Cardiac muscle cell (in vitro differentiated cells and primary cell): ENCODE measurements at regions not wholly inside any gene's neighbourhood (a gene's known extent, or its start where the extent isn't known, plus 50 kb on each side); places are given as distances from the start of the nearest gene placed in this dataset.
A peak's percentile ranks its signal among the peaks of the same experiment; 100 is the strongest.

Experiments
- DNase-seq, 2 donors: peaks; one replicate each; pipeline versions ENCODE4 v3.0.0 to v3.0.0-alpha.2; 2010 to 2017; ENCODE audit warnings: low read depth in 1 of 2, low spot score in 1 of 2
- H3K27ac ChIP-seq: fragments of 200-600 bp; sonication (generic); 2 replicates; pipeline ENCODE4 v1.5.1; 2016
- H3K27me3 ChIP-seq: fragments of 200-600 bp; sonication (generic); 2 replicates; pipeline ENCODE4 v1.6.0; 2016; ENCODE audit warnings: control low read depth
- H3K36me3 ChIP-seq: fragments of 200-600 bp; sonication (generic); 2 replicates; pipeline ENCODE4 v1.5.1; 2016; ENCODE audit warnings: control low read depth
- H3K4me1 ChIP-seq: fragments of 200-600 bp; sonication (generic); 2 replicates; pipeline ENCODE4 v1.8.1; 2017; ENCODE audit warnings: low read depth, mild to moderate bottlenecking, mixed run types
- H3K4me3 ChIP-seq: fragments of 200-600 bp; sonication (generic); 2 replicates; pipeline ENCODE4 v1.5.1; 2016; ENCODE audit warnings: mild to moderate bottlenecking
- H3K9me3 ChIP-seq: fragments of 200-600 bp; sonication (generic); 2 replicates; pipeline ENCODE4 v1.5.1; 2017; ENCODE audit warnings: low read depth, mild to moderate bottlenecking, control low read depth
- TF ChIP-seq, protein P1 (sequence below): IDR thresholded peaks from 2 replicates; pipeline ENCODE4 v1.5.1; 2012; ENCODE audit warnings: low read depth, mild to moderate bottlenecking, low read length

DNA sequence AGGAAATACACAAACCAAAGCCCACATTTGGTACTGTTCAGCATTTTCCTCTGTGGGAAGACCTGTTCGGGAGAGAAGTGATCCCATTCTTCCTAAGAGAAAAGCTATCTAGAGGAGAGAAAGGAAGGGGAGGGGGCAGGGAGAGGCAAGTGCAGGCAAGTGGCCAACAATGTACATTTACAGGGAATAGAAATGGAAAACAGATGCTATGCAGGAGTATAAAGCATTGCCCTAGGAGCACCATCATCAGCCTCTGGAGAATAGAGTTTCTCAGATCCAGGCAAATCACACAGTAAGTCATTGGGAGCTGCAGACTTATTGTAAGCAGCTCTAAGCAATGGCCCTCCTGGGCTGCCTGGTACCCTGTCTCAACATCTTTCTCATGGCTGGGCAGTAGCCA is 424.4 kb upstream of the AUTS2 start:
- no peak for DNase-seq
- no peak overlapping the region for H3K4me3 ChIP-seq
- H3K9me3 ChIP-seq, result no peaks in the 10 kb centered on the region
- H3K4me1 ChIP-seq, result no peaks in the 10 kb centered on the region
- TF ChIP-seq, protein P1, sequence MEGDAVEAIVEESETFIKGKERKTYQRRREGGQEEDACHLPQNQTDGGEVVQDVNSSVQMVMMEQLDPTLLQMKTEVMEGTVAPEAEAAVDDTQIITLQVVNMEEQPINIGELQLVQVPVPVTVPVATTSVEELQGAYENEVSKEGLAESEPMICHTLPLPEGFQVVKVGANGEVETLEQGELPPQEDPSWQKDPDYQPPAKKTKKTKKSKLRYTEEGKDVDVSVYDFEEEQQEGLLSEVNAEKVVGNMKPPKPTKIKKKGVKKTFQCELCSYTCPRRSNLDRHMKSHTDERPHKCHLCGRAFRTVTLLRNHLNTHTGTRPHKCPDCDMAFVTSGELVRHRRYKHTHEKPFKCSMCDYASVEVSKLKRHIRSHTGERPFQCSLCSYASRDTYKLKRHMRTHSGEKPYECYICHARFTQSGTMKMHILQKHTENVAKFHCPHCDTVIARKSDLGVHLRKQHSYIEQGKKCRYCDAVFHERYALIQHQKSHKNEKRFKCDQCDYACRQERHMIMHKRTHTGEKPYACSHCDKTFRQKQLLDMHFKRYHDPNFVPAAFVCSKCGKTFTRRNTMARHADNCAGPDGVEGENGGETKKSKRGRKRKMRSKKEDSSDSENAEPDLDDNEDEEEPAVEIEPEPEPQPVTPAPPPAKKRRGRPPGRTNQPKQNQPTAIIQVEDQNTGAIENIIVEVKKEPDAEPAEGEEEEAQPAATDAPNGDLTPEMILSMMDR, result no peak
- peaks cover 19% of the 10 kb centered on the region for H3K27me3 ChIP-seq
- no peaks in the 10 kb centered on the region for H3K36me3 ChIP-seq
- H3K27ac ChIP-seq, result no peak overlapping the region

DNA sequence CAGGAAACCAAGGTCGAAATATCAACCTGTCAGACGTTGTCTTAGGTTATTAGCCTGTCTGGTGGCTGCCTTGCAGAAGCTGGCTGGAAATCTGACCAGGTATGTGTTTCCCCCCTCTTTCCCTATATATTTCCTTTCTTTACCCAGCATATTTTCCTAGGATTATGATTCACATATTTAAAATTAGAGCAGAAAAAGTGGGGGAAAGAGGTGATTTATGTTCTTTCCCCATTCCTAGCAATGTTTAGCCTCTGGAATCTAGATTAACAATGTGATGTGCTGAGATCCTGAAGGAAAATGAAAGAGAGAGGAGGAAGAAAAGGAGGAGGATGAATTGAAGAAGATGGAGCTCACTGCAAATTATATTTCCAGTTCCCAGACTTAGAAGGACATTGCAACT is 421.4 kb upstream of the AUTS2 start:
- H3K36me3 ChIP-seq, result no peaks in the 10 kb centered on the region
- no peak for DNase-seq
- H3K27ac ChIP-seq, result no peak overlapping the region
- H3K4me3 ChIP-seq, result no peak overlapping the region
- TF ChIP-seq, protein P1, result no peak
- H3K4me1 ChIP-seq, result no peaks in the 10 kb centered on the region
- H3K27me3 ChIP-seq, result peaks cover 10% of the 10 kb centered on the region
- H3K9me3 ChIP-seq, result no peaks in the 10 kb centered on the region

DNA sequence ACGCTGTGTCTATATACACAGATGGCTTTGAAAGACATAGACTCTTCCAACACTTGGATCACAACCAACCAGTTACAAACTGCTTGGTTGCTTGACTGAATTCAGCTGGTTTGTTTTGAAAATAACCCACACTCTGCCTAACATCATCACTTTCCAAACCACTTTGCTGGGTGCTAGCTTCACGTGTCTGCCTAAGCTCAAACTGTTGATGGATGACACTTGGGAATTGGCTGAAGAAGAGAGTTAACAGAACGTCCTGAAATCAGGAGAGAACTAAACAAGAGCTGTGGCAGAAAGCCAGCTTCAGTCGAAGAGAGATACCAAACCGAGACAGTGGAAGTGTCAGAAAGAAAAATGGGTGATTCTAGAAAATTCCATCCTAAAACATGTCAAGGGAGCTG is 420.8 kb upstream of the AUTS2 start:
- peak; percentile 27 to 56 for DNase-seq
- Histone ChIP-seq H3K9me3 (no peaks in the 10 kb centered on the region), H3K4me1 (no peaks in the 10 kb centered on the region), H3K27me3 (peaks cover 10% of the 10 kb centered on the region), H3K36me3 (no peaks in the 10 kb centered on the region), H3K27ac (no peak overlapping the region), H3K4me3 (no peak overlapping the region)
- TF ChIP-seq, protein P1, result no peak

DNA sequence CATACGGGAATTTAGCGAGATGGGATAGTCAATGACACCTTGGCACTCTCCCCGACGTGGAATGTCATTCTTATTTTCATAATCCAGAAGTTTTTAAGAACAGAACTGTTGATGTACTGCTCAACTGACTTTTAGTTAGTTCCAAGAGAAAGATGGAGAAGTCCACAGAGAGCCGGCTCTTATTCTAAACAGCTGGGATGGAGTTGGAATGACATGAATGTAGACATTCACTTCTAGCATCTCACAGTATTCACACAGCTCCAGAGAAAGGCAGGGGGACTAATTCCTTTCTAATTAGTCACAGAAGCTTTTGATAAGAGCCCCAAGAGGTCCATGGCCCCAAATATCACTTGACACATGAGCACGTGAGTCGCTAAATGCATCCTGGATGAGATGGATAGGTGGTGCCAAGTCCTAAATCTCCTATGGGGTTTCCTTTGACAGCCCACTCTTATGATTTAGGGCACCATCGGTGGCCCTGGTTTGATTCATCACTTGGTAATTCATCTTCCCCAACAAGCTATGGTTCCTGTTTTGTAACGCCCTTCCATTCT is 420.3 kb upstream of the AUTS2 start:
- H3K27ac ChIP-seq, result no peak overlapping the region
- peaks cover 10% of the 10 kb centered on the region for H3K27me3 ChIP-seq
- DNase-seq, result peak; percentile 7 to 55
- H3K9me3 ChIP-seq, result no peaks in the 10 kb centered on the region
- TF ChIP-seq, protein P1, result no peak
- no peak overlapping the region for H3K4me3 ChIP-seq
- no peaks in the 10 kb centered on the region for H3K4me1 ChIP-seq
- H3K36me3 ChIP-seq, result no peaks in the 10 kb centered on the region

DNA sequence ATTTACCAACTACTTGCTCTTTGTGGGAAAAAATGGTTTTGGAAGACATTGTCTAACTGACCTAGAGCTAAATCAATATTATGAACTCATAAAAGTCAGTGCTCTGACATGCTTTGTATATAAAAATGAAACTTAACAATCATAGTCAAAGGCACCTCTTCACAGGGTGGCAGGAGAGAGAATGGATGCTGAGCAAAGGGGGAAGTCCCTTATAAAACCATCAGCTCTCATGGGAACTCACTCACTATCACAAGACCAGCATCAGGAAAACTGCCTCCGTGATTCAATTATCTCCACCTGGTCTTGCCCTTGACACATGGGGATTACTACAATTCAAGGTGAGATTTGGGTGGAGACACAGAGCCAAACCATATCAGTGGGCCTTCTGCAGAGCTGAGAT is 417.6 kb upstream of the AUTS2 start:
- H3K4me1 ChIP-seq, result no peaks in the 10 kb centered on the region
- TF ChIP-seq, protein P1, result no peak
- no peak for DNase-seq
- H3K27me3 ChIP-seq, result no peaks in the 10 kb centered on the region
- H3K27ac ChIP-seq, result no peak overlapping the region
- H3K36me3 ChIP-seq, result no peaks in the 10 kb centered on the region
- no peak overlapping the region for H3K4me3 ChIP-seq
- no peaks in the 10 kb centered on the region for H3K9me3 ChIP-seq
